ENCODE measurements at regions not wholly inside any gene's neighbourhood (a gene's known extent, or its start where the extent isn't known, plus 50 kb on each side); places are given as distances from the start of the nearest gene placed in this dataset.
"Not testable (repeated sequence)": the region's sequence is repeated elsewhere in the genome, so short reads cannot be mapped to it uniquely, and the experiment has no call there.

DNA sequence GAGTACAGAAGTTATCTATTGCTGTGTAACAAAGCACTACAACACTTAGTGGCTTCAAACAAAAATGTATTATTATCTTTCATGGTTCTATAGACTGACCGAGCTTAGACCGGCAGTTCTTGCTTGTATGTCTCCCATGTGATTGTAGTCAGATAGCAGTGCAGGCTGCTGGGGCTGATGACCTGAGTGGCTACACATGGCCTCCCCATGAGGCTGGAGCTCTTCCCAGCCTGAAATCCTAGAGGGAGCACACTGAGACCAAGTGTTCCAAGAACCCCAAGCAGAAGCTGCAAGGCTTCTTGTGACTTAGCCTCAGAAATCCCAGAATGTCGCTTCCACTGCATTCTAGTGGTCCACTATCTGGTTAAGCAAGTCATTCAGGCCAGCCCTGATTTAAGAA lies 141.2 kb upstream of the TLE3 start:
- DNase-seq (ENCODE audit: low spot score) = no peak
- TF ChIP-seq, protein P1, sequence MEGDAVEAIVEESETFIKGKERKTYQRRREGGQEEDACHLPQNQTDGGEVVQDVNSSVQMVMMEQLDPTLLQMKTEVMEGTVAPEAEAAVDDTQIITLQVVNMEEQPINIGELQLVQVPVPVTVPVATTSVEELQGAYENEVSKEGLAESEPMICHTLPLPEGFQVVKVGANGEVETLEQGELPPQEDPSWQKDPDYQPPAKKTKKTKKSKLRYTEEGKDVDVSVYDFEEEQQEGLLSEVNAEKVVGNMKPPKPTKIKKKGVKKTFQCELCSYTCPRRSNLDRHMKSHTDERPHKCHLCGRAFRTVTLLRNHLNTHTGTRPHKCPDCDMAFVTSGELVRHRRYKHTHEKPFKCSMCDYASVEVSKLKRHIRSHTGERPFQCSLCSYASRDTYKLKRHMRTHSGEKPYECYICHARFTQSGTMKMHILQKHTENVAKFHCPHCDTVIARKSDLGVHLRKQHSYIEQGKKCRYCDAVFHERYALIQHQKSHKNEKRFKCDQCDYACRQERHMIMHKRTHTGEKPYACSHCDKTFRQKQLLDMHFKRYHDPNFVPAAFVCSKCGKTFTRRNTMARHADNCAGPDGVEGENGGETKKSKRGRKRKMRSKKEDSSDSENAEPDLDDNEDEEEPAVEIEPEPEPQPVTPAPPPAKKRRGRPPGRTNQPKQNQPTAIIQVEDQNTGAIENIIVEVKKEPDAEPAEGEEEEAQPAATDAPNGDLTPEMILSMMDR (IDR thresholded peaks at IDR 0.05; ENCODE audit: extremely low read depth, missing control alignments) = no peak

DNA sequence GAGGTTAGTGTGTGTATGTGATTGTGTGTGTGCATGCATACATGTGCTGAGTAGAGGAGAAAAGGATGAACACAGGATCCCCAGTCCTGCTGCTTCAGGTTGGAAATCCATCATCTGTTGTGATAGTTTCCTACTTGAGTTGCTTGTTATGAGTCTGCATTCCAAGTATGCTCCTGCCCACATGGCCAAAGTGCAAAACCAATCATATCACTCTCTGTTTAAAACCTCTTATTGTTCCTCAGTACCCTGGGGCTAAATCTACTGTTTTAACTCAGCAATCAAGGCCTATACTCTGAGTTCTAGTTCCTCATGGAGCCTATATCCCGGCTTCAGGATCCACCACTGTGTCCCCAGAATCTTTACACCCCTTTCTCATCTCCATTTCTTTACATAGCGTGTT lies 139.9 kb upstream of the TLE3 start:
- TF ChIP-seq, protein P1 (IDR thresholded peaks at IDR 0.05; ENCODE audit: extremely low read depth, missing control alignments) = no peak
- DNase-seq (ENCODE audit: low spot score) = no peak

DNA sequence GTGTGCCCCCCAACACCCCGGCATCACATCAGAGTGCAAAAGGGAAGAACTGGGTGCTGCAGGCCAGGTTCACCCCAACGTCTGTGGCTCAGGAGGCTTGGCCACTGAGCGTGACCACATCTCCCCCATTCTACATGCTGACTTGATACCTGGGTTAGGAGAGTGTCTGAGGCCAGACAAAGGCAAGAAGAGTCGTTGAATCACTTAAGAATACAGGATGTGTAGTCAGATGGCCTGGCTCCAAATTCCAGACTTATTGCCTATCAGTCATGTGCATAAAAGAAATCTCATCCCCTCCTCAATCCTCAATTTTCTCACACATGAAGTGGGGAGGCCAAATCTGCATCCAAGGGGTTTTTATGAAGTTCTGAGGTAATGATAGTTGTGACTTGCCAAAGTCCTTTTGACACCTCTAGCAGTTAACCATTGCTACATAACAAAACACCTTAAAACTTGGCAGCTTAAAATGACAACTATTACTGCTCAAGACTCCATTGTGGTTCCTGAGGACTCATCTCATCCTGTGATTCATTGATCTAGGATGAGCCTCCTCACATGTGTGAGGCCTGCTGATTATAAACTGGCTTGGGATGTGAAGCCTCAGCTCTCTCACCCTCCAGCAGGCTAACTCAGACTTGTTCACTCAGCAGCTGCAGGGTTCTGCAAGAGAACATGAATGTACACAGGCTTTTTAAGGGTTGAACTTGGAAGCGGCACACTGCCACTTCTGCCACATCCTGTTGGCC lies 138.8 kb upstream of the TLE3 start:
- DNase-seq (ENCODE audit: low spot score) = no peak
- TF ChIP-seq, protein P1 (IDR thresholded peaks at IDR 0.05; ENCODE audit: extremely low read depth, missing control alignments) = no peak

DNA sequence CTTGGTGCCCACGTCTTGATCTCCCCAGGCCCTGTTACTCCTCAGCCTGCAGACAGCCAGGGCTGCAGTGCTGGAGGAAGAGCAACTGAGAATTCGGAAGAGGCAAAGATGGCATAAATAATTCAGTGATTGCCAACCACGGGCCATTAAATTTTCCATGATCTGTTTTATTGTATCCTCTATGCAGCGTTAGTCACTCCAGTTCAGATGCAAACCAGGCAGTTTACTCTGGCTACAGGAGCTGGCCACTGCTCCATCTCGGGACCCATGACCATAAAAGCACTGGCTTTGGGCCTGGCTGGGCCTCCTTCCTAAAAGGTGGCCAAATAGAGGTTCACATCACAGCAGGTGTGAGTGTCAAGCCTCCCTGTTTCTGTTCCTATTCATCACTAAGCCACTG lies 137.6 kb upstream of the TLE3 start:
- DNase-seq (ENCODE audit: low spot score) = no peak

DNA sequence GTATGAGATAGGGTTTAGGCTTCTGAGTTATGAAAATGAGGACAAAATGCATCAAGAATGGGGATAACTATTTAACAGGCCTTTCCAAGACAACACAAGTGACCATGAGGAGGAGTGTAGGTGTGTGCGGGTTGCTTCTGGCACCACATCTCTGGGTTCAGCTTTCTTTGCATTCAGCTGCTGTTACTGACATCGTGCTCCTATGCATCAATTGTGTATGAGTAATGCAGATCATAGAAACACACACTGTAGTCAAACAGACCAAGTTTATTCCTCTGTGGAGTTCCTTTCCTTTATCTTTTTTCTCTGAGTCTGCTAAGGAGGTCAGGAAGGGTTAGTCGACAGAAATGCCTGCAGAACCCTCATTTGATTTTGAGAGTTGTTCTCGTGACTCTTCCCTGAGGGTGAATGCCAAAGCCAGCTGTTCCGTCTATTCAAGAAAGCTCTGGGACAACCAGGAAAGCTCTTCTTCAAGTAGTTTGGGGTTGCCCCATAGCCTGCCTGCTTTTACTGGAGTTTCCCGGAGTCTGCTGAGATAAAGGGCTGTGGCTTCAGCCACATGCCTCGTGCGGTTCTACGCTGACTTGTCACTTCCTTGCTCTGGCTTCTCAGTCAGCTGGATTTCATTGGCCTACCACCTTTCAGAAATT lies 136.7 kb upstream of the TLE3 start:
- no peak for DNase-seq (ENCODE audit: low spot score)
- TF ChIP-seq, protein P1 (IDR thresholded peaks at IDR 0.05; ENCODE audit: extremely low read depth, missing control alignments) = no peak

More for the DNA sequence above, 137.6 kb upstream of the TLE3 start:
- TF ChIP-seq, protein P1 (IDR thresholded peaks at IDR 0.05; ENCODE audit: extremely low read depth, missing control alignments) = no peak

DNA sequence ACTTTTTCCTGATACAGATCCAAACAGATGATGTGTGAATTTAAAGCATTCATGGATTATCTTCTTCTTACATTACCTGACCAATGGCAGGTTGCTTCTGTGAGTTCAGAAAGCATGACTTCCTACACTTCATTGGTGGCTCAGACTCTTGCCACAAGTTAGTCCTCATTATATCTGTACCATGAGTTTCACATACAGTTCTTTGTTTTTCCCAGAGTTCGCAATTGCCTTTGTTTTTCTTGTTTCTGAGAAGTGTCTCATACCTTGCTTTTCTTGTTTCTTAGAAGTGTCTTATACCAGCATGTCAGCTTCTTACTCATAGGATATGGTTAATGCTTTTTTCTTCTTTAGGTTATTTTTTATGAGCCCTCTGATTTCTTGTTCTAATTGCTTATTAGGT lies 133.8 kb upstream of the TLE3 start:
- no peak for DNase-seq (ENCODE audit: low spot score)
- TF ChIP-seq, protein P1 (IDR thresholded peaks at IDR 0.05; ENCODE audit: extremely low read depth, missing control alignments) = no peak

DNA sequence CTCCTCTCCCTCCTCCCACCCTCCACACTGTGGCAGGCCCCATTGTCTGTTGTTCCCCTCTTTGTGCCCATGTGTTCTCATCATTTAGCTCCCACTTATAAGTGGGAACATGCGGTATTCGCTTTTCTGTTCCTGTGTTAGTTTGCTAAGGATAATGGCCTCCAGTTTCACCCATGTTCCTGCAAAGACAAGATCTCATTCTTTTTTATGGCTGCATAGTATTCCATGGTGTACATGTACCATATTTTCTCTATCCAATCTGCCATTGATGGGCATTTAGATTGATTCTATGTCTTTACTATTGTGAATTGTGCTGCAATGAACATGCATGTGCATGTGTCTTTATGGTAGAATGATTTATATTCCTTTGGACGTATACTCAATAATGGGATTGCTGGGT lies 130.2 kb upstream of the TLE3 start:
- not testable (repeated sequence) for DNase-seq (ENCODE audit: low spot score)

DNA sequence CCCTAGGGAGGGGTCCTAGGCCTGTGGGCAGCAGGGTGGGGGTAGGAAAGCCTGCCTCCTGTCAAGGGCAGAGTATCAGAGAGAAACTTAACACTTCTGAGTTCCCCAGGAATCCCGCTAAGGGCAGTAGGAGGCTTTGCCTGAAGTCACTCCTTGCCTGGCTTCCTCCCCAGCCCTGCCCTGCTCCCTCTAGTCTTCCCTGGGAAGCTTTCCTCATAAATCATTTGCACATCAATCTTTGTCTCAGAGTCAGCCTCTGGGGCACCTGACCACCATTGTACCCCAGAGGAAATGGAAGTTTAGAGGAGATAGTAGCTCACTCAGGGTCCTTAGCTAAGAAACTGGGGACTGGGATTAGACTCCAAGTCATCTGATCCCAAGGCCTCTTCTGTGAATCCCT lies 129.4 kb upstream of the TLE3 start:
- DNase-seq (ENCODE audit: low spot score) = no peak
- TF ChIP-seq, protein P1 (IDR thresholded peaks at IDR 0.05; ENCODE audit: extremely low read depth, missing control alignments) = no peak
